K562 (cell line): ENCODE measurements at regions not wholly inside any gene's neighbourhood (a gene's known extent, or its start where the extent isn't known, plus 50 kb on each side); places are given as distances from the start of the nearest gene placed in this dataset.

ENCODE experiments used
- TCF3 ChIP-seq: sonication (generic); formaldehyde crosslinking; IDR thresholded peaks from 2 replicates; pipeline ENCODE4 v1.4.0; 2020; ENCODE audit warnings: mild to moderate bottlenecking, missing genetic modification reagents
- TF ChIP-seq, protein P1 (sequence below), 2 experiments: IDR thresholded peaks; 2 replicates each; pipeline ENCODE4 v1.6.1; 2012; ENCODE audit warnings: improper control_type of control experiment in 2 of 2, low read depth in 2 of 2, low read length in 2 of 2, borderline replicate concordance in 1 of 2
- TF ChIP-seq, protein P2 (sequence below), 2 experiments: fragments of 450-650 bp; IDR thresholded peaks; 2 replicates each; pipeline ENCODE4 v1.6.1; 2018; ENCODE audit warnings: mild to moderate bottlenecking in 2 of 2, low read depth in 1 of 2; ENCODE audit not compliant: partially characterized antibody in 2 of 2

DNA sequence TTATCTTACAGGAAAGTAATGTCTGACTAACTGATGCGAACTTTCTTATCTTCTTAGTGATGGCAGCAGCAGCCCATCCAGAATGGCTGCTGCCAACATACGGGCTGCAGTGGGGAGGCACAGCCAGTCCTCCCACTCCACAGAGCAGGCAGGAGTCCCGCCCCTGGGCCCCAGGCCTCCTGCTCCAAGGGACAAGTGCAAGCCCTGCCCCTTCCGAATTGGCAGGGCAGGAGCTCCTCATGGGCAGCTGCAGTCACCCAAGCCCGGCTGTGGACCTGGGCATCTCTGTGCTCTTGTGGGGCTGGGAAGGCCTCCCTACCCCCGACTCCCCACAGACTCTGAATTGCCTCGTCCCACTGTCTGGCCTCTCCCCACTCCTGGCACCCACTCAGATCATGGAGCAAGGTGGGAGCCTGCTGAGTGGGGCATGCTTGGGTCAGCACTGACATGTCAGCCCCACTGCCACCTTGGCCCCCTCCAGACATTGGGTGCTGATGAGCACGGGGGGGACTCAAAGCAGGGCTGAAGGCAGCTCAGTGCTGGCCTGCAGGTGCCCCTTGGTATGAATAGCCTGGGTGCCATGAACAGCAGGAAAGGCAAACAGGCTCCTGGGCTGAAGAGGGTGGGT, 618.9 kb upstream of the KCNMB2 start (continued):
- no peak for TF ChIP-seq TCF3 (CRISPR knock-in tag)
- TF ChIP-seq, protein P1, sequence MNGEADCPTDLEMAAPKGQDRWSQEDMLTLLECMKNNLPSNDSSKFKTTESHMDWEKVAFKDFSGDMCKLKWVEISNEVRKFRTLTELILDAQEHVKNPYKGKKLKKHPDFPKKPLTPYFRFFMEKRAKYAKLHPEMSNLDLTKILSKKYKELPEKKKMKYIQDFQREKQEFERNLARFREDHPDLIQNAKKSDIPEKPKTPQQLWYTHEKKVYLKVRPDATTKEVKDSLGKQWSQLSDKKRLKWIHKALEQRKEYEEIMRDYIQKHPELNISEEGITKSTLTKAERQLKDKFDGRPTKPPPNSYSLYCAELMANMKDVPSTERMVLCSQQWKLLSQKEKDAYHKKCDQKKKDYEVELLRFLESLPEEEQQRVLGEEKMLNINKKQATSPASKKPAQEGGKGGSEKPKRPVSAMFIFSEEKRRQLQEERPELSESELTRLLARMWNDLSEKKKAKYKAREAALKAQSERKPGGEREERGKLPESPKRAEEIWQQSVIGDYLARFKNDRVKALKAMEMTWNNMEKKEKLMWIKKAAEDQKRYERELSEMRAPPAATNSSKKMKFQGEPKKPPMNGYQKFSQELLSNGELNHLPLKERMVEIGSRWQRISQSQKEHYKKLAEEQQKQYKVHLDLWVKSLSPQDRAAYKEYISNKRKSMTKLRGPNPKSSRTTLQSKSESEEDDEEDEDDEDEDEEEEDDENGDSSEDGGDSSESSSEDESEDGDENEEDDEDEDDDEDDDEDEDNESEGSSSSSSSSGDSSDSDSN (IDR thresholded peaks at IDR 0.05; ENCODE audit: borderline replicate concordance in 1 of 2, low read depth in 2 of 2, low read length in 2 of 2) = no peak
- TF ChIP-seq, protein P2, sequence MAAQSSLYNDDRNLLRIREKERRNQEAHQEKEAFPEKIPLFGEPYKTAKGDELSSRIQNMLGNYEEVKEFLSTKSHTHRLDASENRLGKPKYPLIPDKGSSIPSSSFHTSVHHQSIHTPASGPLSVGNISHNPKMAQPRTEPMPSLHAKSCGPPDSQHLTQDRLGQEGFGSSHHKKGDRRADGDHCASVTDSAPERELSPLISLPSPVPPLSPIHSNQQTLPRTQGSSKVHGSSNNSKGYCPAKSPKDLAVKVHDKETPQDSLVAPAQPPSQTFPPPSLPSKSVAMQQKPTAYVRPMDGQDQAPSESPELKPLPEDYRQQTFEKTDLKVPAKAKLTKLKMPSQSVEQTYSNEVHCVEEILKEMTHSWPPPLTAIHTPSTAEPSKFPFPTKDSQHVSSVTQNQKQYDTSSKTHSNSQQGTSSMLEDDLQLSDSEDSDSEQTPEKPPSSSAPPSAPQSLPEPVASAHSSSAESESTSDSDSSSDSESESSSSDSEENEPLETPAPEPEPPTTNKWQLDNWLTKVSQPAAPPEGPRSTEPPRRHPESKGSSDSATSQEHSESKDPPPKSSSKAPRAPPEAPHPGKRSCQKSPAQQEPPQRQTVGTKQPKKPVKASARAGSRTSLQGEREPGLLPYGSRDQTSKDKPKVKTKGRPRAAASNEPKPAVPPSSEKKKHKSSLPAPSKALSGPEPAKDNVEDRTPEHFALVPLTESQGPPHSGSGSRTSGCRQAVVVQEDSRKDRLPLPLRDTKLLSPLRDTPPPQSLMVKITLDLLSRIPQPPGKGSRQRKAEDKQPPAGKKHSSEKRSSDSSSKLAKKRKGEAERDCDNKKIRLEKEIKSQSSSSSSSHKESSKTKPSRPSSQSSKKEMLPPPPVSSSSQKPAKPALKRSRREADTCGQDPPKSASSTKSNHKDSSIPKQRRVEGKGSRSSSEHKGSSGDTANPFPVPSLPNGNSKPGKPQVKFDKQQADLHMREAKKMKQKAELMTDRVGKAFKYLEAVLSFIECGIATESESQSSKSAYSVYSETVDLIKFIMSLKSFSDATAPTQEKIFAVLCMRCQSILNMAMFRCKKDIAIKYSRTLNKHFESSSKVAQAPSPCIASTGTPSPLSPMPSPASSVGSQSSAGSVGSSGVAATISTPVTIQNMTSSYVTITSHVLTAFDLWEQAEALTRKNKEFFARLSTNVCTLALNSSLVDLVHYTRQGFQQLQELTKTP (IDR thresholded peaks at IDR 0.05; ENCODE audit: low read depth in 1 of 2, partially characterized antibody in 2 of 2) = no peak
